SU-DHL-6 (cell line): ENCODE measurements at regions not wholly inside any gene's neighbourhood (a gene's known extent, or its start where the extent isn't known, plus 50 kb on each side); places are given as distances from the start of the nearest gene placed in this dataset.

ENCODE experiments used
- H2AFZ ChIP-seq: fragments of 200-600 bp; sonication (generic); 2 replicates; pipeline ENCODE4 v1.6.1; 2014; ENCODE audit warnings: low read depth, mild to moderate bottlenecking, moderate library complexity, mixed read lengths, antibody characterized with exemption, low read length; ENCODE audit not compliant: severe bottlenecking
- H3F3A ChIP-seq: fragments of 200-600 bp; shearing (Covaris generic); 2 replicates; pipeline ENCODE4 v1.6.0; 2016; ENCODE audit warnings: antibody characterized with exemption, mild to moderate bottlenecking; ENCODE audit not compliant: insufficient read depth
- H3K27ac ChIP-seq: fragments of 200-600 bp; sonication (generic); 2 replicates; pipeline ENCODE4 v1.5.1; 2016; ENCODE audit warnings: low read depth, mild to moderate bottlenecking, low read length, moderate library complexity, mixed read lengths
- H3K27me3 ChIP-seq: fragments of 200-600 bp; sonication (generic), shearing (Covaris generic); 2 replicates; pipeline ENCODE4 v1.6.0; 2014; ENCODE audit warnings: mild to moderate bottlenecking, low read length
- H3K36me3 ChIP-seq: fragments of 200-600 bp; sonication (generic); 2 replicates; pipeline ENCODE4 v1.6.1; 2014; ENCODE audit warnings: mild to moderate bottlenecking, low read length, mixed read lengths
- H3K4me2 ChIP-seq: fragments of 300-600, 200-600 bp; shearing (Covaris generic), sonication (generic); 2 replicates; pipeline ENCODE4 v1.6.0; 2014; ENCODE audit warnings: low read length, low read depth, mild to moderate bottlenecking; ENCODE audit not compliant: poor library complexity, severe bottlenecking
- H3K4me3 ChIP-seq: fragments of 200-600 bp; sonication (generic); 2 replicates; pipeline ENCODE4 v1.5.1; 2014; ENCODE audit warnings: antibody characterized with exemption, low read length, mild to moderate bottlenecking, mixed read lengths; ENCODE audit not compliant: insufficient read depth, poor library complexity, severe bottlenecking
- H3K79me2 ChIP-seq: fragments of 200-600 bp; sonication (generic); 2 replicates; pipeline ENCODE4 v1.6.1; 2014; ENCODE audit warnings: mild to moderate bottlenecking, low read length, moderate library complexity; ENCODE audit not compliant: insufficient read depth
- H3K9ac ChIP-seq: fragments of 200-600 bp; sonication (generic); 2 replicates; pipeline ENCODE4 v1.7.0; 2014; ENCODE audit warnings: mild to moderate bottlenecking, low read length
- H3K9me2 ChIP-seq: fragments of 200-600 bp; sonication (generic); replicated peaks from 2 replicates; pipeline ENCODE4 v1.6.1; 2014; ENCODE audit warnings: low read length; ENCODE audit not compliant: insufficient read depth
- H3K9me3 ChIP-seq: fragments of 200-600 bp; sonication (generic); 2 replicates; pipeline ENCODE4 v1.6.1; 2014; ENCODE audit warnings: low read length, mixed read lengths; ENCODE audit not compliant: insufficient read depth
- H4K20me1 ChIP-seq: fragments of 200-600 bp; sonication (generic); 2 replicates; pipeline ENCODE4 v1.6.1; 2014; ENCODE audit warnings: low read depth, mild to moderate bottlenecking, antibody characterized with exemption, low read length, moderate library complexity, mixed read lengths
- CTCF ChIP-seq: fragments of 200-600 bp; sonication (generic); IDR thresholded peaks from one replicate; pipeline ENCODE4 v1.5.1; 2017; ENCODE audit warnings: antibody characterized with exemption, mild to moderate bottlenecking, low read length, moderate library complexity; ENCODE audit not compliant: insufficient read depth, poor library complexity, severe bottlenecking
- EZH2phosphoT487 ChIP-seq: fragments of 200-600 bp; sonication (generic), shearing (Covaris generic); conservative IDR thresholded peaks from 2 replicates; pipeline ENCODE4 v1.6.1; 2018; ENCODE audit warnings: mild to moderate bottlenecking, antibody characterized with exemption, low read length, moderate library complexity, mixed read lengths

- no peaks in the 10 kb centered on the region for H3K9me2 ChIP-seq
- H3K9ac ChIP-seq = no peak overlapping the region
- H3F3A ChIP-seq = no peaks in the 10 kb centered on the region
- no peak overlapping the region for H3K27ac ChIP-seq
- H3K36me3 ChIP-seq = no peaks in the 10 kb centered on the region
- H3K79me2 ChIP-seq = no peaks in the 10 kb centered on the region
- no peak overlapping the region for H3K4me2 ChIP-seq
- no peak overlapping the region for H3K4me3 ChIP-seq
- no peak for TF ChIP-seq CTCF
- TF ChIP-seq EZH2phosphoT487 = no peak
- no peaks in the 10 kb centered on the region for H4K20me1 ChIP-seq
- no peaks in the 10 kb centered on the region for H3K27me3 ChIP-seq
- no peak overlapping the region for H2AFZ ChIP-seq
- H3K9me3 ChIP-seq = no peaks in the 10 kb centered on the region; the same call in 1 of the 2 replicates
Observed at GRCh38 chr5:107074996-107075395, 595.7 kb downstream of the EFNA5 start.

GRCh38 chr5:107072967-107073366 lies 597.8 kb downstream of the EFNA5 start:
- Histone ChIP-seq H3K4me2 (no peak overlapping the region), H3K36me3 (no peaks in the 10 kb centered on the region), H3K9ac (no peak overlapping the region), H3K27me3 (no peaks in the 10 kb centered on the region), H3K27ac (no peak overlapping the region), H3K79me2 (no peaks in the 10 kb centered on the region), H3K9me2 (no peaks in the 10 kb centered on the region), H3K9me3 (no peaks in the 10 kb centered on the region), H4K20me1 (no peaks in the 10 kb centered on the region), H3F3A (no peaks in the 10 kb centered on the region), H3K4me3 (no peak overlapping the region), H2AFZ (no peak overlapping the region)
- TF ChIP-seq CTCF = no peak
- TF ChIP-seq EZH2phosphoT487 = no peak

GRCh38 chr5:107072440-107072839 lies 598.3 kb downstream of the EFNA5 start:
- Histone ChIP-seq H2AFZ (no peak overlapping the region), H4K20me1 (no peaks in the 10 kb centered on the region), H3K9ac (no peak overlapping the region), H3K4me3 (no peak overlapping the region), H3K79me2 (no peaks in the 10 kb centered on the region), H3K9me3 (no peaks in the 10 kb centered on the region), H3K27ac (no peak overlapping the region), H3K27me3 (no peaks in the 10 kb centered on the region), H3K4me2 (no peak overlapping the region), H3K9me2 (no peaks in the 10 kb centered on the region), H3F3A (no peaks in the 10 kb centered on the region), H3K36me3 (no peaks in the 10 kb centered on the region)
- TF ChIP-seq CTCF = no peak
- TF ChIP-seq EZH2phosphoT487 = no peak

- Histone ChIP-seq H3K9me3 (no peaks in the 10 kb centered on the region), H3K27ac (no peak overlapping the region), H3F3A (no peaks in the 10 kb centered on the region), H3K4me3 (no peak overlapping the region), H4K20me1 (no peaks in the 10 kb centered on the region), H2AFZ (no peak overlapping the region), H3K36me3 (no peaks in the 10 kb centered on the region), H3K79me2 (no peaks in the 10 kb centered on the region), H3K9ac (no peak overlapping the region), H3K9me2 (no peaks in the 10 kb centered on the region), H3K27me3 (no peaks in the 10 kb centered on the region), H3K4me2 (no peak overlapping the region)
- TF ChIP-seq CTCF (no peak), EZH2phosphoT487 (no peak)
Observed at GRCh38 chr5:107068782-107069181, 602.0 kb downstream of the EFNA5 start.
